Transverse colon (tissue), 4 donors: ENCODE measurements at regions not wholly inside any gene's neighbourhood (a gene's known extent, or its start where the extent isn't known, plus 50 kb on each side); places are given as distances from the start of the nearest gene placed in this dataset.
"Not testable (repeated sequence)": the region's sequence is repeated elsewhere in the genome, so short reads cannot be mapped to it uniquely, and the experiment has no call there.

Experiments
- EP300 ChIP-seq: sonication (generic); formaldehyde crosslinking; IDR thresholded peaks from one replicate; pipeline ENCODE4 v1.6.1; 2017; ENCODE audit warnings: antibody characterized with exemption, low read depth
- POLR2A ChIP-seq: fragments of 450-650 bp; IDR thresholded peaks from one replicate; pipeline ENCODE4 v1.6.1; 2016; ENCODE audit warnings: antibody characterized with exemption, mild to moderate bottlenecking, moderate library complexity
- POLR2AphosphoS5 ChIP-seq, 3 donors: sonication (generic); formaldehyde crosslinking; IDR thresholded peaks; one replicate each; pipeline ENCODE4 v1.6.1; 2016; ENCODE audit warnings: antibody characterized with exemption in 3 of 3
- TF ChIP-seq, protein P1 (sequence below), 5 experiments: fragments of 200-600 bp in 3 of 5; fragments of 450-650 bp in 2 of 5; sonication (generic) in 3 of 5; IDR thresholded peaks; 1 replicate in 2 of 5; 2 replicates in 3 of 5; pipeline ENCODE4 v1.5.1; 2016 to 2017; ENCODE audit warnings: antibody characterized with exemption in 5 of 5, inconsistent platforms in 3 of 5, mild to moderate bottlenecking in 2 of 5, moderate library complexity in 1 of 5

DNA sequence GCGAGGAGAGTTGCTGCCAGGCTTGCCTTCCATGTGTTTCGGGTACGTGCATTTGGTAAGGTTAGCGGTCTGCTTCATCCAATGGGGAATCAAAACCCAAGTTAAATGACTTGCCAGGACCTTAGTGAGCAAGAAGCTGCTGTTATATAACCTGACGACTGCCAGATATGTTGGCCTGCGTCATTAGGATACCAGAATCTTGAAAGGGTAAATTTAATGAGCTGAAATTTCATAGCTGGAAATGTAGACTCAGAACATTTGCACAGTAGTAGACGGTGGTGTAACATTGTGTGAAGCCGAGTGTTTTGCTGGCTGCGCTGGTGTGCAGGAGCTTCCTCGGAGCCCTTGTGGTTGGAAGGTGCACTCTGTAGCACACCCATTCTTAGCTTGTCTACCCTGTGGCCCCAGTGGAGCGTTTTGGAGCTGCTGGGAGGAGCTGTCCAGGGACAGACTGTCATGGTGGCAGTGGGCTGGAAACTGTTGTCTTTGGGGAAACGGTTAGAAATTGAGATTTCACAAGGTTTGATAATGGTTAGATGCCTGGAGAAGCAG is 66.3 kb upstream of the CRYM start:
- not testable (repeated sequence) for TF ChIP-seq EP300, POLR2A
- TF ChIP-seq, protein P1, sequence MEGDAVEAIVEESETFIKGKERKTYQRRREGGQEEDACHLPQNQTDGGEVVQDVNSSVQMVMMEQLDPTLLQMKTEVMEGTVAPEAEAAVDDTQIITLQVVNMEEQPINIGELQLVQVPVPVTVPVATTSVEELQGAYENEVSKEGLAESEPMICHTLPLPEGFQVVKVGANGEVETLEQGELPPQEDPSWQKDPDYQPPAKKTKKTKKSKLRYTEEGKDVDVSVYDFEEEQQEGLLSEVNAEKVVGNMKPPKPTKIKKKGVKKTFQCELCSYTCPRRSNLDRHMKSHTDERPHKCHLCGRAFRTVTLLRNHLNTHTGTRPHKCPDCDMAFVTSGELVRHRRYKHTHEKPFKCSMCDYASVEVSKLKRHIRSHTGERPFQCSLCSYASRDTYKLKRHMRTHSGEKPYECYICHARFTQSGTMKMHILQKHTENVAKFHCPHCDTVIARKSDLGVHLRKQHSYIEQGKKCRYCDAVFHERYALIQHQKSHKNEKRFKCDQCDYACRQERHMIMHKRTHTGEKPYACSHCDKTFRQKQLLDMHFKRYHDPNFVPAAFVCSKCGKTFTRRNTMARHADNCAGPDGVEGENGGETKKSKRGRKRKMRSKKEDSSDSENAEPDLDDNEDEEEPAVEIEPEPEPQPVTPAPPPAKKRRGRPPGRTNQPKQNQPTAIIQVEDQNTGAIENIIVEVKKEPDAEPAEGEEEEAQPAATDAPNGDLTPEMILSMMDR (IDR thresholded peaks at IDR 0.05): not testable (repeated sequence)
- TF ChIP-seq POLR2AphosphoS5 (IDR thresholded peaks at IDR 0.05): peak in 1 of 3 donors; percentile 24
